ENCODE measurements at regions not wholly inside any gene's neighbourhood (a gene's known extent, or its start where the extent isn't known, plus 50 kb on each side); places are given as distances from the start of the nearest gene placed in this dataset.
"Not testable (repeated sequence)": the region's sequence is repeated elsewhere in the genome, so short reads cannot be mapped to it uniquely, and the experiment has no call there.

- DNase-seq, result no peak
These were observed 368.9 kb upstream of the MAF start for GRCh38 chr16:79969458-79969857.

- no peak for DNase-seq
These were observed 365.7 kb upstream of the MAF start for GRCh38 chr16:79966226-79966625.

- no peak for DNase-seq
These were observed 365.2 kb upstream of the MAF start for GRCh38 chr16:79965718-79966117.

- no peak for DNase-seq
These were observed 363.6 kb upstream of the MAF start for GRCh38 chr16:79964104-79964503.

- no peak for DNase-seq
These were observed 362.4 kb upstream of the MAF start for GRCh38 chr16:79962962-79963361.

GRCh38 chr16:79959226-79959625 is 358.7 kb upstream of the MAF start:
- DNase-seq, result no peak

- DNase-seq, result no peak
These were observed 354.6 kb upstream of the MAF start for GRCh38 chr16:79954921-79955705.

GRCh38 chr16:79950932-79951719 is 350.6 kb upstream of the MAF start:
- DNase-seq, result no peak

GRCh38 chr16:79949417-79949816 is 348.9 kb upstream of the MAF start:
- DNase-seq, result no peak

GRCh38 chr16:79947771-79948170 is 347.2 kb upstream of the MAF start:
- no peak for DNase-seq

- DNase-seq, result no peak
These were observed 345.7 kb upstream of the MAF start for GRCh38 chr16:79946252-79946651.

- DNase-seq, result no peak
These were observed 343.2 kb upstream of the MAF start for GRCh38 chr16:79943736-79944135.

- no peak for DNase-seq
These were observed 338.0 kb upstream of the MAF start for GRCh38 chr16:79938575-79938974.

GRCh38 chr16:79937671-79938070 is 337.1 kb upstream of the MAF start:
- DNase-seq, result not testable (repeated sequence)

GRCh38 chr16:79933603-79934002 is 333.1 kb upstream of the MAF start:
- DNase-seq, result no peak

- DNase-seq, result no peak
These were observed 332.0 kb upstream of the MAF start for GRCh38 chr16:79932572-79932971.

GRCh38 chr16:79931721-79932120 is 331.2 kb upstream of the MAF start:
- no peak for DNase-seq

GRCh38 chr16:79929260-79929965 is 328.9 kb upstream of the MAF start:
- no peak for DNase-seq

GRCh38 chr16:79928142-79928873 is 327.8 kb upstream of the MAF start:
- no peak for DNase-seq

- DNase-seq, result no peak
These were observed 326.1 kb upstream of the MAF start for GRCh38 chr16:79926451-79927205.

- no peak for DNase-seq
These were observed 322.9 kb upstream of the MAF start for GRCh38 chr16:79923431-79923830.

- no peak for DNase-seq
These were observed 320.1 kb upstream of the MAF start for GRCh38 chr16:79920685-79921084.

Measured in CD4-positive, alpha-beta T cell treated with Interleukin-4 for 1 hour (primary cell).